HepG2 (cell line): ENCODE measurements at regions not wholly inside any gene's neighbourhood (a gene's known extent, or its start where the extent isn't known, plus 50 kb on each side); places are given as distances from the start of the nearest gene placed in this dataset.

Experiments used
- ATAC-seq: fragments of 200-7000 bp; cut with Tn5 transposase; 3 replicates; pipeline ENCODE4 v1.9.1; 2020; ENCODE audit warnings: mild to moderate bottlenecking, moderate library complexity
- BruUV-seq: library from RNA; stranded (reverse); fragments of 400-500 nt; replicated peaks from 2 replicates; lab custom pipeline; 2021; lab: Mats Ljungman, UMichigan
- CTCF ChIA-PET: fragments of 300-600 bp; formaldehyde crosslinking; extraction: SDS; loops from one replicate; lab custom pipeline; 2021; ENCODE audit warnings: low total read pairs, inconsistent platforms, low intra/inter-chr PET ratio; lab: Yijun Ruan, JAX
- POLR2A ChIA-PET: fragments of 350-600 bp; sonication (Branson Sonifier 250); formaldehyde crosslinking; loops from one replicate; lab custom pipeline; 2020; ENCODE audit warnings: antibody characterized with exemption, inconsistent platforms; lab: Yijun Ruan, JAX
- DNase-seq: peaks from one replicate; pipeline ENCODE4 v3.0.0-alpha.2; 2015; ENCODE audit warnings: low spot score
- FAIRE-seq: peaks from 3 replicates; lab custom pipeline; 2011; peaks lifted over from hg19 to GRCh38; lab: Jason Lieb, UNC
- H2AFZ ChIP-seq: one replicate; pipeline ENCODE4 v1.6.1; 2011; ENCODE audit warnings: low read length, inconsistent platforms
- H3K27ac ChIP-seq: fragments of 300-600 bp; 3 replicates; pipeline ENCODE4 v1.8.0; 2011; ENCODE audit warnings: mixed run types, mild to moderate bottlenecking, mixed read lengths, low read length, inconsistent platforms; ENCODE audit not compliant: insufficient read depth; ENCODE audit errors: extremely low read length
- H3K27me3 ChIP-seq, 2 experiments: fragments of 200-600 bp in 1 of 2; 2 replicates in 1 of 2; 3 replicates in 1 of 2; pipeline versions ENCODE4 v1.6.0 to v1.8.0; 2011; ENCODE audit warnings: low read length in 2 of 2, mild to moderate bottlenecking in 2 of 2, moderate library complexity in 2 of 2, inconsistent platforms in 1 of 2; ENCODE audit not compliant: insufficient read depth in 2 of 2, control insufficient read depth in 1 of 2
- H3K36me3 ChIP-seq, 2 experiments: fragments of 200-600 bp in 1 of 2; replicated peaks in 1 of 2; 2 replicates in 1 of 2; 3 replicates in 1 of 2; pipeline versions ENCODE4 v1.5.1 to v1.8.0; 2011; ENCODE audit warnings: low read length in 2 of 2, inconsistent platforms in 1 of 2; ENCODE audit not compliant: insufficient read depth in 2 of 2, control insufficient read depth in 1 of 2
- H3K4me1 ChIP-seq: 2 replicates; pipeline ENCODE4 v1.5.1; 2012; ENCODE audit warnings: low read length, inconsistent platforms; ENCODE audit not compliant: insufficient read depth
- H3K4me2 ChIP-seq: 2 replicates; pipeline ENCODE4 v1.6.0; 2011; ENCODE audit warnings: low read depth, low read length, inconsistent platforms
- H3K4me3 ChIP-seq, 3 experiments: fragments of 200-600 bp in 1 of 3; sonication (generic), shearing (Covaris generic) in 1 of 3; replicated peaks in 1 of 3; 2 replicates each; pipeline ENCODE4 v1.5.1; 2011 to 2016; ENCODE audit warnings: low read length in 3 of 3, inconsistent platforms in 2 of 3, low read depth in 2 of 3, mild to moderate bottlenecking in 2 of 3, control low read depth in 1 of 3, mixed read lengths in 1 of 3; ENCODE audit not compliant: insufficient read depth in 1 of 3
- H3K79me2 ChIP-seq: one replicate; pipeline ENCODE4 v1.6.1; 2011; ENCODE audit warnings: low read length, inconsistent platforms; ENCODE audit not compliant: insufficient read depth
- H3K9ac ChIP-seq: 2 replicates; pipeline ENCODE4 v1.6.0; 2011; ENCODE audit warnings: mild to moderate bottlenecking, low read depth, low read length, inconsistent platforms; ENCODE audit not compliant: insufficient read depth
- H3K9me3 ChIP-seq: 2 replicates; pipeline ENCODE4 v1.5.1; 2012; ENCODE audit warnings: mild to moderate bottlenecking, low read length
- H4K20me1 ChIP-seq: 2 replicates; pipeline ENCODE4 v1.6.0; 2011; ENCODE audit warnings: inconsistent platforms, mild to moderate bottlenecking, low read length, moderate library complexity; ENCODE audit not compliant: insufficient read depth
- AGO2 ChIP-seq: fragments of 200-400 bp; formaldehyde crosslinking; optimal IDR thresholded peaks from 2 replicates; pipeline ENCODE3; 2017; ENCODE audit warnings: mild to moderate bottlenecking, low read depth, low read length, moderate library complexity
- ARID3A ChIP-seq: IDR thresholded peaks from 2 replicates; pipeline ENCODE4 v1.6.1; 2012; ENCODE audit warnings: low read depth, low read length, improper control_type of control experiment
- CERS6 ChIP-seq: sonication (generic); formaldehyde crosslinking; IDR thresholded peaks from 2 replicates; pipeline ENCODE4 v1.5.0; 2020; ENCODE audit warnings: missing genetic modification reagents
- DNMT1 ChIP-seq: sonication (generic); formaldehyde crosslinking; IDR thresholded peaks from 2 replicates; pipeline ENCODE4 v1.5.1; 2020; ENCODE audit warnings: mild to moderate bottlenecking, missing genetic modification reagents
- GFI1 ChIP-seq: sonication (generic); formaldehyde crosslinking; IDR thresholded peaks from 2 replicates; pipeline ENCODE4 v1.5.0; 2020; ENCODE audit warnings: missing genetic modification reagents, mild to moderate bottlenecking, borderline replicate concordance
- HINFP ChIP-seq: sonication (generic); formaldehyde crosslinking; IDR thresholded peaks from 2 replicates; pipeline ENCODE4 v1.4.0; 2020; ENCODE audit warnings: low read depth, mild to moderate bottlenecking, missing genetic modification reagents
- LRRFIP1 ChIP-seq: sonication (generic); formaldehyde crosslinking; conservative IDR thresholded peaks from 2 replicates; pipeline ENCODE4 v1.4.0; 2020; ENCODE audit warnings: missing genetic modification reagents
- MED1 ChIP-seq: sonication (generic); formaldehyde crosslinking; IDR thresholded peaks from 2 replicates; pipeline ENCODE4 v1.4.0; 2020; ENCODE audit warnings: missing genetic modification reagents
- MXI1 ChIP-seq: IDR thresholded peaks from 3 replicates; pipeline ENCODE4 v1.6.1; 2012; ENCODE audit warnings: low read depth, low read length, inconsistent platforms, borderline replicate concordance
- RFX1 ChIP-seq: fragments of 450-650 bp; IDR thresholded peaks from 2 replicates; pipeline ENCODE4 v1.6.1; 2017
- TRIM24 ChIP-seq: sonication (generic); formaldehyde crosslinking; IDR thresholded peaks from 2 replicates; pipeline ENCODE4 v1.8.0; 2022; ENCODE audit warnings: mild to moderate bottlenecking, missing genetic modification reagents
- ZBTB10 ChIP-seq: sonication (generic); formaldehyde crosslinking; IDR thresholded peaks from 2 replicates; pipeline ENCODE4 v1.4.0; 2020; ENCODE audit warnings: missing genetic modification reagents, borderline replicate concordance
- ZNF414 ChIP-seq: sonication (generic); formaldehyde crosslinking; IDR thresholded peaks from 2 replicates; pipeline ENCODE4 v1.5.0; 2020; ENCODE audit warnings: missing genetic modification reagents
- ZNF441 ChIP-seq: sonication (generic); formaldehyde crosslinking; IDR thresholded peaks from 2 replicates; pipeline ENCODE4 v1.7.0; 2021; ENCODE audit warnings: missing genetic modification reagents, borderline replicate concordance
- ZNF451 ChIP-seq: sonication (generic); formaldehyde crosslinking; IDR thresholded peaks from 2 replicates; pipeline ENCODE4 v1.5.0; 2020; ENCODE audit warnings: mild to moderate bottlenecking, missing genetic modification reagents
- ZSCAN12 ChIP-seq: sonication (generic); formaldehyde crosslinking; IDR thresholded peaks from 2 replicates; pipeline ENCODE4 v1.9.0; 2021; ENCODE audit warnings: mild to moderate bottlenecking, missing genetic modification reagents
- WGBS: methylation state at CpG from one replicate; pipeline ENCODE4 v1.1.6; 2017; ENCODE audit warnings: low lambda C conversion rate; 5-methylcytosine and 5-hydroxymethylcytosine counted together
- in situ Hi-C: cut with HindIII; loops from 2 replicates; pipeline ENCODE4 v1.10.0; 2017; ENCODE audit warnings: low pct_unique_long_range_greater_than_20kb; ENCODE audit not compliant: extremely low pct_ligation_motif_present
- intact Hi-C: fragments of 100-400 bp; cut with micrococcal nuclease; formaldehyde crosslinking; loops from one replicate; pipeline ENCODE4 v1.10.0; 2022; ENCODE audit not compliant: unreplicated experiment

- H3K27ac ChIP-seq = no peak overlapping the region
- 22% methylated on average over 5 of the region's 6 CpGs for WGBS
- FAIRE-seq (no peak), ATAC-seq (no peak), DNase-seq (no peak)
- H3K79me2 ChIP-seq = no peaks in the 10 kb centered on the region
- no peaks in the 10 kb centered on the region for H4K20me1 ChIP-seq
- no peak overlapping the region for H3K4me3 ChIP-seq
- in situ Hi-C loops (no loop called here), intact Hi-C loops (no loop called here)
- ChIA-PET CTCF (no interaction called here), POLR2A (no interaction called here)
- no peak overlapping the region for H3K9ac ChIP-seq
- H2AFZ ChIP-seq = no peak overlapping the region
- no peaks in the 10 kb centered on the region for H3K9me3 ChIP-seq
- BruUV-seq = no TSS peak
- H3K36me3 ChIP-seq = no peaks in the 10 kb centered on the region
- no peaks in the 10 kb centered on the region for H3K4me1 ChIP-seq
- H3K4me2 ChIP-seq = no peak overlapping the region
- H3K27me3 ChIP-seq = peaks cover 0 to 14% of the 10 kb centered on the region in 2 experiments; a peak in 1 of 5 replicates
- no peak for TF ChIP-seq DNMT1
- TF ChIP-seq MXI1 = no peak
- no peak for TF ChIP-seq ARID3A
- TF ChIP-seq ZNF451 (CRISPR knock-in tag) = no peak
- no peak for TF ChIP-seq LRRFIP1 (CRISPR knock-in tag)
- TF ChIP-seq AGO2 = no peak
- TF ChIP-seq ZBTB10 (CRISPR knock-in tag) = no peak
- no peak for TF ChIP-seq CERS6
- TF ChIP-seq GFI1 = no peak
- no peak for TF ChIP-seq RFX1
- TF ChIP-seq HINFP (CRISPR knock-in tag) = no peak
- no peak for TF ChIP-seq TRIM24 (CRISPR knock-in tag)
- TF ChIP-seq ZNF414 (CRISPR knock-in tag) = no peak
- TF ChIP-seq MED1 (CRISPR knock-in tag) = no peak
- no peak for TF ChIP-seq ZNF441 (CRISPR knock-in tag)
- TF ChIP-seq ZSCAN12 (CRISPR knock-in tag) = no peak
Measured at GRCh38 chr7:51613911-51614357, 297.3 kb upstream of the COBL start.
